ENCODE measurements at regions not wholly inside any gene's neighbourhood (a gene's known extent, or its start where the extent isn't known, plus 50 kb on each side); places are given as distances from the start of the nearest gene placed in this dataset.

DNA sequence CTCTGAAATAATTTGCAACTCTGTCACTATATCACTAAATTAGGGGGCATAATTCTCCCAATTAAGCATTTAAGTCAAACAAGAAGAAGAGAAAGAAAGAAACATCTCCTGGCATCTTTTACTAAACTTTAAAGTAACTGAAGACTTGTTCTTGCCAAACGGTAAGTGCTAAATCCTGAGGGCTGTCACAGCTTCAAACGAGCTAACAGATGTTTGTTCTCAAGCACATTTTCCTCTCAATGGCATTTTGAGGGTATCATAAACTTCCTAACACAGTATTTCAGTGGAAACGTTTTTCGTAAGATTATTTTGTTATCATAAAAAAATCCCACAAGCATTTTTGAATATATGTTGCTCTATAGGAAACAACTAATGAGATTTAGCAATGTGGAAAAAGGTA lies 169.5 kb upstream of the TAS2R1 start:
- TF ChIP-seq KLF1 (tag by site-specific recombination; IDR thresholded peaks at IDR 0.05) (no peak), ZNF311 (tag by site-specific recombination; IDR thresholded peaks at IDR 0.05; ENCODE audit: borderline replicate concordance) (no peak), ZNF510 (tag by site-specific recombination; IDR thresholded peaks at IDR 0.05; ENCODE audit: insufficient replicate concordance) (no peak), GLIS1 (tag by site-specific recombination; IDR thresholded peaks at IDR 0.05) (no peak), CTCF (tag by site-specific recombination; IDR thresholded peaks at IDR 0.05) (no peak), FEZF1 (tag by site-specific recombination; IDR thresholded peaks at IDR 0.05) (no peak), SALL2 (tag by site-specific recombination; IDR thresholded peaks at IDR 0.05; ENCODE audit: borderline replicate concordance) (no peak), ZNF571 (tag by site-specific recombination; IDR thresholded peaks at IDR 0.05) (no peak), PRDM2 (tag by site-specific recombination; IDR thresholded peaks at IDR 0.05; ENCODE audit: borderline replicate concordance) (no peak)
- TF ChIP-seq, protein P1, sequence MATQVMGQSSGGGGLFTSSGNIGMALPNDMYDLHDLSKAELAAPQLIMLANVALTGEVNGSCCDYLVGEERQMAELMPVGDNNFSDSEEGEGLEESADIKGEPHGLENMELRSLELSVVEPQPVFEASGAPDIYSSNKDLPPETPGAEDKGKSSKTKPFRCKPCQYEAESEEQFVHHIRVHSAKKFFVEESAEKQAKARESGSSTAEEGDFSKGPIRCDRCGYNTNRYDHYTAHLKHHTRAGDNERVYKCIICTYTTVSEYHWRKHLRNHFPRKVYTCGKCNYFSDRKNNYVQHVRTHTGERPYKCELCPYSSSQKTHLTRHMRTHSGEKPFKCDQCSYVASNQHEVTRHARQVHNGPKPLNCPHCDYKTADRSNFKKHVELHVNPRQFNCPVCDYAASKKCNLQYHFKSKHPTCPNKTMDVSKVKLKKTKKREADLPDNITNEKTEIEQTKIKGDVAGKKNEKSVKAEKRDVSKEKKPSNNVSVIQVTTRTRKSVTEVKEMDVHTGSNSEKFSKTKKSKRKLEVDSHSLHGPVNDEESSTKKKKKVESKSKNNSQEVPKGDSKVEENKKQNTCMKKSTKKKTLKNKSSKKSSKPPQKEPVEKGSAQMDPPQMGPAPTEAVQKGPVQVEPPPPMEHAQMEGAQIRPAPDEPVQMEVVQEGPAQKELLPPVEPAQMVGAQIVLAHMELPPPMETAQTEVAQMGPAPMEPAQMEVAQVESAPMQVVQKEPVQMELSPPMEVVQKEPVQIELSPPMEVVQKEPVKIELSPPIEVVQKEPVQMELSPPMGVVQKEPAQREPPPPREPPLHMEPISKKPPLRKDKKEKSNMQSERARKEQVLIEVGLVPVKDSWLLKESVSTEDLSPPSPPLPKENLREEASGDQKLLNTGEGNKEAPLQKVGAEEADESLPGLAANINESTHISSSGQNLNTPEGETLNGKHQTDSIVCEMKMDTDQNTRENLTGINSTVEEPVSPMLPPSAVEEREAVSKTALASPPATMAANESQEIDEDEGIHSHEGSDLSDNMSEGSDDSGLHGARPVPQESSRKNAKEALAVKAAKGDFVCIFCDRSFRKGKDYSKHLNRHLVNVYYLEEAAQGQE (tag by site-specific recombination; IDR thresholded peaks at IDR 0.05): no peak
- TF ChIP-seq, protein P2, sequence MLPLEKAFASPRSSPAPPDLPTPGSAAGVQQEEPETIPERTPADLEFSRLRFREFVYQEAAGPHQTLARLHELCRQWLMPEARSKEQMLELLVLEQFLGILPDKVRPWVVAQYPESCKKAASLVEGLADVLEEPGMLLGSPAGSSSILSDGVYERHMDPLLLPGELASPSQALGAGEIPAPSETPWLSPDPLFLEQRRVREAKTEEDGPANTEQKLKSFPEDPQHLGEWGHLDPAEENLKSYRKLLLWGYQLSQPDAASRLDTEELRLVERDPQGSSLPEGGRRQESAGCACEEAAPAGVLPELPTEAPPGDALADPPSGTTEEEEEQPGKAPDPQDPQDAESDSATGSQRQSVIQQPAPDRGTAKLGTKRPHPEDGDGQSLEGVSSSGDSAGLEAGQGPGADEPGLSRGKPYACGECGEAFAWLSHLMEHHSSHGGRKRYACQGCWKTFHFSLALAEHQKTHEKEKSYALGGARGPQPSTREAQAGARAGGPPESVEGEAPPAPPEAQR (tag by site-specific recombination; IDR thresholded peaks at IDR 0.05): no peak
- TF ChIP-seq, protein P3, sequence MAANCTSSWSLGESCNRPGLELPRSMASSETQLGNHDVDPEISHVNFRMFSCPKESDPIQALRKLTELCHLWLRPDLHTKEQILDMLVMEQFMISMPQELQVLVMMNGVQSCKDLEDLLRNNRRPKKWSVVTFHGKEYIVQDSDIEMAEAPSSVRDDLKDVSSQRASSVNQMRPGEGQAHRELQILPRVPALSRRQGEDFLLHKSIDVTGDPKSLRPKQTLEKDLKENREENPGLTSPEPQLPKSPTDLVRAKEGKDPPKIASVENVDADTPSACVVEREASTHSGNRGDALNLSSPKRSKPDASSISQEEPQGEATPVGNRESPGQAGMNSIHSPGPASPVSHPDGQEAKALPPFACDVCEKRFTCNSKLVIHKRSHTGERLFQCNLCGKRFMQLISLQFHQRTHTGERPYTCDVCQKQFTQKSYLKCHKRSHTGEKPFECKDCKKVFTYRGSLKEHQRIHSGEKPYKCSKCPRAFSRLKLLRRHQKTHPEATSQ (tag by site-specific recombination; IDR thresholded peaks at IDR 0.05): no peak

All from HEK293 (cell line).